G401 (cell line): ENCODE measurements at regions not wholly inside any gene's neighbourhood (a gene's known extent, or its start where the extent isn't known, plus 50 kb on each side); places are given as distances from the start of the nearest gene placed in this dataset.

Source experiments
- DNase-seq: peaks from one replicate; pipeline ENCODE4 v3.0.0-alpha.2; 2015; ENCODE audit warnings: low spot score
- in situ Hi-C: cut with HindIII; loops from 2 replicates; pipeline ENCODE4 v1.10.0; 2016; ENCODE audit warnings: low sequenced_read_pairs, mixed read lengths

DNA sequence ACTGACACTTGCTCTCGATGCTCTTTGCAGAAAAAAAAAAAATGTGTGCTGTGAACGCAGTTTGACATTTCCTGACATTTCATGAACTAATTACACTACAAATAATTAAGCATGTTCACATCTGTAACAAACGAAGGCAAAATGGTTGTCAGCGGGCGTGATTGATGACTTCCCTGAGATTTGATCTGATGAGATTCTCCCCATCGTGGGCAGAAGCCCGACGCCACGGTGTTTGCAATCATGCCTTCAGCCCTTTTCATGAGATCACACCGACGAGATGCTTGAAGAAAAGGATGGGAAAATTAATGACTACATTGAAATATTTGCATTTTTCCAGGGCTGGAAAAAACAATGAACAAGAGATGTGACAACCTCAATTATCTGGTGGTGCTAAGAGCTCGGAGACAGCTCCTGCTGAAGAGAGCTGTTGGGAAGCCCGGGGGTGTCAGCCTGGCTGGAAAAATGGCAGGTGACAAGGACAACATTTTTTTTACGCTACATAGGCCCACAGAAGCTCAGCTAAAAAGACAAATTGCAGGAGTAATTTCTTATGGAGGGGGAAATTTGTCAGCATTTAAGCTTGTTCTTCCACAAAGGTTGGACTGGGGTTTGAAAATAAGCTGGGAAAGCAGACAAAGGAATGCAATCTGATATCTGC, 259.4 kb upstream of the IRX3 start:
- in situ Hi-C loops, result no loop called here
- DNase-seq, result no peak

DNA sequence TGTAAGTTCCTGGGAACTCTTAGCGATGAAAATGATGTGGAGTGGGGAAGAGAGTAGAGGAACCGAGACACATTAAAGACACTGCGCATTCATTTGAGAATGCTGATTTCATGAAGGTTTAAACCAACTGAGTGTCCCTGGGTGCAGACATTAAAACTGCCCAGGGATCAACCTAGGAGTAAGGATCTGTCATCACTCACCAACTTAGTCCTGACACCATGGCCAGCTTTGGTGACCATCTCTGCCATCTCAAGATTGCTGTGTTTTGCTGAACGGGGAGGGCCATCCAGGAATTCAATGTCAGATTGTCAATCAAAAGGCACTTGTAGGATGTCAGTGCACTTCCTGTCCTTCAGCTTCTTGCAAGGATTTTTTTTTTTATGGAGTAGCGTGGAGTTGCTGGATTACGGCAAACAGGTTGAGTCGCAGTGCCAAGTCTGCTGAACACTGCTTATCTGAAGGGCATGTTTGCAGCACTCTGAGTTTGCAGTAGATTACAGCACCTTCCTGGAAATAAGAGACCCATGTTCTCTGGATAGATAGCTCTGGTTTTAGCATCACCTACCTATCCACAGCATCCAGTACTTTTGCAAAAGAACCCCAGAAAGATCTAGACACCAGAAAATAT, 258.1 kb upstream of the IRX3 start:
- no peak for DNase-seq
- in situ Hi-C loops, result no loop called here

DNA sequence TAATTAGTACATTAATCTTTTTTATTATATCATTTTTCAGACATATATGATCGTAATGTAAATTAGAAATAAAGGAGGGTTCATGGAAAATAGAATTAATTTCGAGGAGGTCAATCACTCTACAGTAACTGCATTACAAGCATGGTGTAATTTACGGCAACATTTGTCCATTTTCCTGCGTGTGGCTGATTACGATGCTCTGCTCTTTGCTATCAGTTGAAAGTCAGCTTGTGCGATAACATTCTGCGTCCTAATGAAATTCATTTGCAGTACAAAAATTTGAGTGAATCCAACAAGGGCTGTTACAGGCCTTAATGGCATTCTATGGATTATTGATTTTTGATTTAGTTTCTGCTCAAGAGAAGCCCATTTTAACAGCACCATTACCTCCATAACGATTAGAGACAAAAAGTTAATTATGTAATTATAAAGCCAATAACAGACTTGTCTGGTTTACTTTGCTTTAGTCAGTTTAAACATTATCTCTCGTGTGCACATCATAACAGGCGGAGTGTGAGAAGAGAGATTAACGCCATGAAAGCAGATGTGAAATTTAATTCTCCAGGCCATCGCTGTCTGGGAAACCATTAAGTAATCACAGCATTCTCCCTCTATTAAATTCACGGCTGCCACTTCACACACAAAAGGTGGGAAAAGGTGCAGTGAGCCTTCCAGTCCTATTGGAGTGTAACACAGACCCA, 256.4 kb upstream of the IRX3 start:
- no peak for DNase-seq
- in situ Hi-C loops, result no loop called here

DNA sequence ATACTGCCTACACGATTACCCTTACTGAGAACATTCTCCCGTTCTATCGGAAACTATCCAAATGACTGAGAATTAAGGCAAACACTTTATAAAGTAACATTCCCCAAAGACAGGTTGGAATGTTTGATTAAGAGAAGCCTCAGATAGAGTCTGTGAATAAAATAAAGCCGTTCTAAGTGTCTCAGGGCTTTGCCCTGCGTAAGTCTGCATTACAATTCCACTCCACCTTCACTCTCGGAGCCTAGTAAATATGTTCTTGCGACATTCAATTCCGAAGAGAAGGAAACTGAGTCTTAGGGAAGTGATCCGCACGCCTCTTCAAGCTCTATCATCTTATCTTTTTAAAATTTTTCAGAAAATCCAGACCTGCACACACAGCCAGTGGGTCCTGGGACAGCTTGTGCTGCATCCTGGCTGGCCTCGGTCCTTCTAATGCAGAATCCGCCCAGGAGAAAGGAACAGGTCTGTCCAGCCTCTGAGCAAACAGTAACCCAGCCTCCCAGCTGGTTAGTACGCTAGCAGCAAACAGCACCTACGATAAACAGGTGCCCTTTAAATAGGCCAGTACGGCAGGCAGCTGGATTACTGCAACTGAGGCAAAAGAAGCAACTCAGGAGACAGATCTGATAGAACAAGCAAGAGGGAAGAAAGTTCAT, 254.1 kb upstream of the IRX3 start:
- DNase-seq, result no peak
- in situ Hi-C loops, result no loop called here

DNA sequence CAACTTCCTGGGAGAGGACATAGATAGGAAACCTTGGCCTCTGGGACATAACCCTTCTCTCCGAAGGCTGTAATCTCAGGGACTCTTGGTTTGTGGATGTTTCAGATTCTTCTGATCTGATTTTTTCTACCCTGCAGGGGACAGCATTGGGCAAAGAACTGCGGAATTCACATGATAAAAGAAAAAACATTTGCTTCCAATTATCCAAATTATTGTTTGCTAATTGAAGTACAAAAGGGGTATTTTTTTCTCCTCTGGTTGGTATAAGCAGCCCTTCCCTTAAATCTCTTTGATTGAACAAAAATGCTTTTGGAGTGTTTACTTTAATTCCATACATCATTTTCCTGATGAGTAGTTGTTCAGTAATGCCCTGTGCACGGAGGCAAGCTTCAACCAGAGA, 251.7 kb upstream of the IRX3 start:
- no peak for DNase-seq
- in situ Hi-C loops, result no loop called here

DNA sequence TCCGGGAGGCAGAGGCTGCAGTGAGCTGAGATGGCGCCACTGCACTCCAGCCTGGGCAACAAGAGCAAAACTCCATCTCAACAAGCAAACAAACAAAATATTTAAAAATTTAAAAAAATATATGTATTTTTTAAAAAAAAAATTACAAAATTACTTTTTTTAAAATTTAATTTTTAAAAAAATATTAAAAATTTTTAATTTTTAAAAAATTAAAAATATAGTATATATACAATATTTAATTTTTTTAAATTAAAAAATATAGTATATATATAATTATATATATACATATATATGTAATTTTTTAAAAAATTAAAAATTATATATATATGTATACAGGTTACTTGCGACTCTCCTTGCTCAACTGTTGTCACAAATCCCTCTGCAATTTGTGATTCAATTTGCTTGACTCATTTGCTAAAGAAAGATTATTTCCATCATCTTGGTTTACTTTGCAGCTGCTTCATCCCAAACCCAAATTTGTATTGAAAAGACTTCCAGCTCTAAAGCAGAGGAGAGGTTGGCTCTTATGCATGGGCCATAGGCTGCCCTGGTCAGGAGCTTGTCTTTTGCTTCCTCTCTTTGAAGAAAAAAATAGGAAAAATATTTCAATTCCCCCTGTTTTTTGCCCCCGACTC, 247.4 kb upstream of the IRX3 start:
- in situ Hi-C loops, result no loop called here

DNA sequence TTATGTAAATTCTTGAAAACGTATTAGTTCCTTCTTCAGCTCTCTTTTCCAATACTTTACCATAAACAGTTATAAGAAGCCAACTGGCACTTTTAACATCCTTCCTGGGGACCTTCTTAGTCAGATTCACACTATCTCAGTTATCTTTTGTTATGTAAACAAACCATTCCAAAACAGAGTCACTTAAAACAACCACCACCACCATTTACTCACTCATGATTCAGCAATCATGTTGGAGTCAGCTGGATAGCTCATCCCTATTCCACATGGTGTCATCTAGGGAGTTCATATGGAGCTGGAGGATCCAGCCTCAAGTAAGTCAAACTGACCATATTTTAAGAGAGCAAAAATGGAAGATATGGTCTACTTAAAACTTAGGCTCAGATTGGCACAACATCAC, 240.3 kb upstream of the IRX3 start:
- in situ Hi-C loops, result no loop called here
- DNase-seq, result no peak

More for the DNA sequence above, 247.4 kb upstream of the IRX3 start:
- DNase-seq, result no peak

DNA sequence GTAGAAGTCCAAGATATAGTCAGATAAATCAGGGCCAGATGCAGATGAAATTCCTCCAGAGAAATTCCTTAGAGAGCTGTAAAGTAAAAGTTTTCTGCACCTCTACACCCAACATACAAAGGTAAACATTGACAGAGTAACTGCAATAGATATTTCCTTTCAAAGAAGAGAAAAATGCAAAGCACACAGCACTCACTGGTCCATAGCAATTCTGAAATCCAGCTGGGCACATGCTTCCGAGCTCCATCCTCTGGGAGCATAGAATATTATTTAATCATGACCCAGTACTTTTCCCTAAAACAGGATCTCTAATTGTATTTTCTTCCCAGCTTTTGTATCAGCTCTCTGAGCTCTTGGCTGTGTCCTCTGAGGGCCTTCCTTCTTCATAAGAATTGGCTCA, 239.5 kb upstream of the IRX3 start:
- DNase-seq, result no peak
- in situ Hi-C loops, result no loop called here

DNA sequence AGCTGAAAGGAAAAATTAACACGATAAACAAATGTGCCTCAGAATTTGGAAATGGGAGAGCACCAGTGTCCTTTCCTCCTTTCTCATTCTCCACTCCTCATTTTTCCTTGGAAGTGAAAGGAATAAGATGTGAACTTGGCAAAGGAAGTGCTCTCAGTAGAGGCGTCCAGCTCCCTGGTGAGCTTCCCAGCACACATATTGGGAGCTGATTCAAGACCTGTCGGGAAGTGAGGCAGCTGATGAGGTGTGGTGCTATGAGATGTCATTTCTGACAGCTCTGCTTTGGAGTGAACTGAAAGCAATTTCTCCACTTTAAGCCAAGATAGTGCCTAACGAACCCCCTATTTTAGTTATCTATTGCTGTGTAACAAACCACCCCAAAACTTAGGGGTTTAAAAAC, 238.5 kb upstream of the IRX3 start:
- in situ Hi-C loops, result no loop called here
- no peak for DNase-seq

DNA sequence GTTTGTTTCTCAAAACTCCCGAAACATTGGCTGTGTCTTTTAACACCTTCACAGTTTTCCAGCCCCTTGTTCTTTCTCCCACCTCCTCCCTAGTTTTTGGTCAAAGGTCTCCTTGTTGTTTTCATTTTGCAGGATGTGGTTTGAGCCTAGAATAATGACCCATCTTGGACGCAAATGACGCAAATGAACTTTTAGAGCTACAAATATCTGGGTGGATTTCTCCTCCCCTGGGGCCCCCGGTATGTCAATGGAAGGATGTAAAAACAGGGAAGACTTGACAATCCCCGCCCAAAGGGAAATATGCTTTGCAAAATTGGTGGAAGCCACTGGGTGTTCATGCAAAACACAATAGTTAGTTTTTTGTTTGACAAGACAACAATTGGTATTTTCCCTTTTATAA, 236.0 kb upstream of the IRX3 start:
- in situ Hi-C loops, result no loop called here
- no peak for DNase-seq

DNA sequence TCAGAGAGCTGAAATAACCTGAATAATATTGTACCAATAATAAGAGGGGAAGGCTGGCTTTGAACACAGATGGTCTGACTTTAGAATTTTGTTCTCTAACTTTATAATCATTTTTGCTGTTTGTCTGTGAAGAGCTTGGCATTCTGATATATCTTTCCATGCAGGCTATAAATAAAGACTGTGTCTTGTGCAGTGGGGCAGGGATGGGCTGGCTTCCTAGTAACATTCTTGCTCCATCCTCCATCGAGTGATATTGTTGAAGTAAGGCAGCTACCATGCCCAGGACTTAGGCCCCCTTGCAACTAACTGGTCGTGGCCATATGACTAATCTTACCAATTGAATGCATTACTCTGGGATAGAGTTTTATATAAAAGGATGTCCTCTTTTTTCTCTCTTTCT, 234.7 kb upstream of the IRX3 start:
- no peak for DNase-seq
- in situ Hi-C loops, result no loop called here

DNA sequence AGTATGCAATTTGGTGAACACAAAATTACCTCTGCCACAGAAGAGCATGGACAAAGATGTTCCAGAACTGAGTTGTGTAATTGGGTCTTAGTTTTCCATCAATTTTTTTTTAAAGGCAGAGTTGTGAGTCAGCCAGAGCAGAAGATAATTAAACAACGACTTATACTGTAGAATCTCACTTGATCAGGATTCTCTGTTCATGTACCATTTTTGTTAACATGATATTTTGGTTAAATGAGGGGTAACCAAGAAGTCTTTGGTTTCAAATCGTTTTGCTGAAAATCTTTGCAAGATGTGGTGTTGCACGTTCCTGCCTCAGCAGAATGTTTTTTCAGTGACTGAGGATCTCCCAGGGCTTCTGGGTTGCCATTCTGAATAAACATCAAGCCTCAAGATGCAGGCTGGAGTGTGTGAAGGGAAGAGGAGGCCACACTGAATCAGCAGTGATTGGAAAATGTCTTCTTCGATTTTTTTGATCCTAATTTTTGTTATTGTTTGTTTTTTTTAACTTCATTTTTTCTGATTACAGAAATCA, 232.6 kb upstream of the IRX3 start:
- no peak for DNase-seq
- in situ Hi-C loops, result no loop called here

DNA sequence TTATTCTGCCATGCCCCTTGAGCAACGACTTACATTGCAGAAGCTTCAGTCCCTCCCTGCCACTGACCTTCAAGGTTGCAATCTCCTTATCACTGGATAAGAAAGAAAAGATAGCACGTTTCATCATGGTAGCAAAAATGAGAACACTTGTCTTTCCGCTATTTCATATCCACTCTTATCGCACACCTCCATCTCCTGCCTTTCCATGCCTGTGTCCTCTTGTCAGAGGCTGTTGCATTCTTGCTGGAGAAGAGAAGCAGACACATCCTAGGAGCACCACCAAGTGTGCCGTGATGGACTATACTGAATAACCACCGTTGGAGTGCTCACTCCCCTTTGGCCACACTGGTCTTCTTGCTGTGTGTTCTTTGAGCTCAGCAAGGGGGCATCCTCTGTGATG, 230.6 kb upstream of the IRX3 start:
- DNase-seq, result no peak
- in situ Hi-C loops, result no loop called here

DNA sequence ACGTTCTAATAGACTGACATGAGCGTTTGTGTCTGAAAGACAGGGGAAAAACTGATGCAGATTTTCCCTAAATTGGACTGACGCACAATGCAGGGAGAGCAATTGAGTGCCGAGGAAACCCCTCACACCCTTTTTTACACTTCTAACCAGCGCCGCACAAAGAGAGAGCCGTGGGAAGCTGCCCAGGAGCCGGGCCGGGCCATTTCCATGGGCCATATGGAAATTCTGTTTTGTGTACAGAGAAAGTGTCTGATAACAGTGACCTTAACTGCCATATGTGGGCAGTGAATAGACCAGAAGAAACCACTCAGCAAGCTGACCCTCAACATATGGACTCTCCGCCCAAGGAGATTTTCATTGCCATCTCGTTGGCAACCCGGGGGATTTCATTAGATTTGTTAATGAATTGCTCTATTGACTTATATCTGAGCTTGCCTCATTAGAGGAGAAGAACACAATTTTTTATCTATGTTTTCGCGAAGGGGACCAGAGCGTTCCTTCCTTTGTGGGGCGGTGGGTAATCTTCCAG, 225.9 kb upstream of the IRX3 start:
- in situ Hi-C loops, result no loop called here

DNA sequence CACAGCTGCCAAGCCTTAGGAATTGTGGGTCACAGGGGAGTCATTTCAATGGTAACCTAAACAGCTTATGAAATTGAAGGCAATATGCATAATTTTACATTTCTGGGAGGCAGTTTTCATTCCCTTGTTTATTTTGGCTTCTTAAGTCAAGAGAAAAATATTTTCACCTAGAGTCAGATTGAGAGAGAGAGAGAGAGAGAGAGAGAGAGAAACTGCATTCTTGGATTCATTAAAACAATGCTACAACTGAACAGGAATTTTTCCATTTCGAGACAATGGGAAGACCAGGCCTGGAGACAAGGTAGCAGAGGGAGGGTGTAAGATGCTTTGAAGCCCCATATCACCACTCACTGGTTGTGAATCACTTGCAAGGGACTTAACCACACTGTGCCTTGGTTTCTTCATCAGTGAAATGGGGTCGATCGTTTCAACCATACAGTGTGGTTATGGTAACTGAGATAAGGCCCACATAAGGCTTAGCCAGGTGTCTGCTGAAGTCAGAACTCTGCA, 224.7 kb upstream of the IRX3 start:
- no peak for DNase-seq
- in situ Hi-C loops, result no loop called here

More for the DNA sequence above, 225.9 kb upstream of the IRX3 start:
- no peak for DNase-seq

DNA sequence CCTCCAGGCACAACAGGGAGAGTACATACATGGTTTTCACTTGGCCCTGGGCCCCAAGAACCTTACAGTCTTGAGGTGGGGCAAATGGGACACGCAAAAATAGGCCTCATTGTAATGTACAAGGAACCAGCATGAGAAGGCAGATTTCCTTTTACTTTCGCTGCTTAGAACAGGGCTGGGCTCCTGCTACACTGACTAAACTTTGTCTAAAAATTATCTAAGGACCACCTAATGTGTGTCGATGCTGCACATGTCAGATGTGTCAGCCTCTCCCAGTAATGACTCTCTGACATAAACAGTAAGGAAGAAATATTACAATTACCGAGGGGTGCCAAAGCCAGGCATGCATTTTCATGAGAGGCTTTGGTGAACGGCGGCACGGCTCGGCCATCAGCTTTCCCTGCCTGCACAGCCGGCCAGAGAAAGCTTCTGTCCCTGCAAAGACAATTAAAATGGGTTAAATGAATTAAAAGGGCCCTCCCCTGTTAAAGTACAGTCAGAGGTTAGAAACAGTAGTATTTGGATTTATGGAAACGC, 224.2 kb upstream of the IRX3 start:
- in situ Hi-C loops, result no loop called here

DNA sequence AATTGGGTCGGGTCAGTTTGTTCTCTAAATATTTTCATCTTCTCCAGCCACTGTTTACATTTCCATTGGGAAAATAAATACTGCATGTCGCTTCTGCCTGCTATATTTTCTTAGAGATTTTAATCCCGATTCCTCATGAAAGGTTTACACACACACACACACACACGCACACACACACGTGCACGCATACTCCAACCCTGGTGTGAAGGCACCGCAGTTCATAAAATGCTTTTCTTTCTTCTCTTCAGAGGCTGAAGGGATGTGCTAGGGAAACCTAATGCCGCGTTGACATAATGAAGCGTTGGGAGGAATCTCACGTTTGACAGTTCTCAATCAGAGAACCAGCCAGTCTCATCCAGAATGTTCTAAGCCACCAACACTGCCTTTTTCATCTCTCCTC, 222.9 kb upstream of the IRX3 start:
- DNase-seq, result no peak
- in situ Hi-C loops, result no loop called here

More for the DNA sequence above, 224.2 kb upstream of the IRX3 start:
- DNase-seq, result no peak

DNA sequence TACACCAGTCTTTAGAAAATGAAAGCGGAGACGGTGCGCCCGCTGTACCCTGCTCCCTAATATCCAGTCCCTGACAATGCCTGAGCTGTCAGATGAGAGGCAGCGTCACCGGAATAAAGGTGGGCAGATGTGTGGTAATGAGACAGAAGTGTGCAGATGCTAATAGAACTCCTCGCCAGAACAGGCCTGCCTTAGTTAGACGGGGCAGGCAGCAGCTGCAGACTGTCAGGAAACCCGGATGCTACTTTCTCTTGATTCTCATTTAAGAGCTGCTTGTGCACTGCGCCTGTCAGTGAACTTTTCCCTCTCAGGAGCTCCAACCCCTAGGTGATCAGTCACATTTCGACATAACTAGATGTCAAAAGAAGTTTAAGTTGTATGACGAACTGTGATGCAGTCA, 221.8 kb upstream of the IRX3 start:
- in situ Hi-C loops, result no loop called here
- no peak for DNase-seq
